ENCODE measurements at regions not wholly inside any gene's neighbourhood (a gene's known extent, or its start where the extent isn't known, plus 50 kb on each side); places are given as distances from the start of the nearest gene placed in this dataset.

DNA sequence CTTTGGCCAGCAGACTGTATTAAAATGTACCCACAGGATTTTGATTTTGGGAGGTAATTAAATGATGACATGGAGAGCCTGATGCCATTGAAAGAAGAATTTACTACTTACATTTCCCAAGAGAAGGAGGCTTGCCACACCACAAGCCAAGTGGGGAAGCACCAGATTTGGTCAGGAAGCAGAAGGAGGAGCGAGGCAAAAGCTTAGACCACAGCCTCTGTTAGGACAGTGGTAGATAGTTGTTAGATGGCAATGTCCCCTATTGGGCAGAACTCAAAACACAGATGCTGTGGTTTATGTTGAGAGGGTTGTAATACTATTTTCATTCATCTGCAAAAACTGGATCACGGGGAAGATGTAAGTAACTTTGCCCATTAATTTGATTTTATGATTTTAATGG, 709.4 kb downstream of the VRK1 start:
- Histone ChIP-seq H3K36me3 (ENCODE audit: low read depth) (no peaks in the 10 kb centered on the region), H4K20me1 (ENCODE audit: insufficient read depth) (no peaks in the 10 kb centered on the region), H3K4me3 (no peak overlapping the region), H2AFZ (no peak overlapping the region), H3K79me2 (ENCODE audit: insufficient read depth) (no peaks in the 10 kb centered on the region), H3K9me2 (ENCODE audit: insufficient read depth) (no peaks in the 10 kb centered on the region), H3K4me2 (ENCODE audit: unreplicated experiment) (no peak overlapping the region), H3K27me3 (replicated peaks; ENCODE audit: insufficient read depth) (no peaks in the 10 kb centered on the region), H3K27ac (no peak overlapping the region), H3K9ac (no peak overlapping the region), H3F3A (ENCODE audit: insufficient read depth) (no peaks in the 10 kb centered on the region), H3K4me1 (ENCODE audit: insufficient read depth) (no peaks in the 10 kb centered on the region), H3K9me3 (ENCODE audit: low read depth) (no peaks in the 10 kb centered on the region)
- 2 to 8% methylated on average over 2 of the region's 2 CpGs for WGBS, 2 experiments (ENCODE audit: low coverage in 1 of 2, low lambda C conversion rate in 2 of 2, missing lambda C conversion rate in 2 of 2)
- no peak for DNase-seq
- in situ Hi-C loops (cut with MboI): no loop called here
- TF ChIP-seq EZH2 (IDR thresholded peaks at IDR 0.05; ENCODE audit: insufficient read depth, poor library complexity, severe bottlenecking): no peak

DNA sequence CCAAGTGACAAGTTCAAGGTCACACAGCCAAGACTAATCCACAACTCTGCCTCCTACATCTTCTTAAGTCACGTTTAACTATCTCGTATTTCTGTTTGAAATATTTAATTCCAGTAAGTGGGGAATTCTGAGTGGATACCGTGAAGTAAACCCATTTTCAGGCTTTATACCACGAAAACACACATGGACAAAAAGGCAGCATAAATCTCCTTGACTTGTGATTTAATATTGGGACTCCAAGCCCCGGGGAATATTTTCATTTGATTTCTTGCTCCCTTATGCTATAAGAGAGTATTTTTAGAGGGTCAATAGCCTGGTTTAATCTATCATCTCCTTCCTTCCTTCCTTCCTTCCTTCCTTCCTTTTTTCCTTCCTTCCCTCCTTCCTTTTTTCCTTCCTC, 716.7 kb downstream of the VRK1 start:
- H3K4me3 ChIP-seq: no peak overlapping the region
- DNase-seq: no peak
- no peak overlapping the region for H3K9ac ChIP-seq
- H3K79me2 ChIP-seq (ENCODE audit: insufficient read depth): no peaks in the 10 kb centered on the region
- no peaks in the 10 kb centered on the region for H4K20me1 ChIP-seq (ENCODE audit: insufficient read depth)
- WGBS, 2 experiments (ENCODE audit: low coverage in 1 of 2, low lambda C conversion rate in 2 of 2, missing lambda C conversion rate in 2 of 2): 14 to 21% methylated on average over 5 of the region's 5 CpGs
- H3K9me2 ChIP-seq (ENCODE audit: insufficient read depth): no peaks in the 10 kb centered on the region
- TF ChIP-seq EZH2phosphoT487 (IDR thresholded peaks at IDR 0.05; ENCODE audit: insufficient read depth, low read depth) (no peak), EZH2 (IDR thresholded peaks at IDR 0.05; ENCODE audit: insufficient read depth, poor library complexity, severe bottlenecking) (no peak)
- H2AFZ ChIP-seq: no peak overlapping the region
- no peaks in the 10 kb centered on the region for H3F3A ChIP-seq (ENCODE audit: insufficient read depth)
- no peaks in the 10 kb centered on the region for H3K36me3 ChIP-seq (ENCODE audit: low read depth)
- no peak overlapping the region for H3K27ac ChIP-seq
- H3K27me3 ChIP-seq (replicated peaks; ENCODE audit: insufficient read depth): no peaks in the 10 kb centered on the region
- no peaks in the 10 kb centered on the region for H3K4me1 ChIP-seq (ENCODE audit: insufficient read depth)
- no peaks in the 10 kb centered on the region for H3K9me3 ChIP-seq (ENCODE audit: low read depth)
- no peak overlapping the region for H3K4me2 ChIP-seq (ENCODE audit: unreplicated experiment)
- in situ Hi-C loops (cut with MboI): no loop called here

- Histone ChIP-seq H3K4me2 (ENCODE audit: unreplicated experiment) (no peak overlapping the region), H3K9me2 (ENCODE audit: insufficient read depth) (no peaks in the 10 kb centered on the region), H3K27ac (no peak overlapping the region), H4K20me1 (ENCODE audit: insufficient read depth) (no peaks in the 10 kb centered on the region), H2AFZ (no peak overlapping the region), H3F3A (ENCODE audit: insufficient read depth) (no peaks in the 10 kb centered on the region), H3K9me3 (ENCODE audit: low read depth) (no peaks in the 10 kb centered on the region), H3K27me3 (replicated peaks; ENCODE audit: insufficient read depth) (no peaks in the 10 kb centered on the region), H3K4me1 (ENCODE audit: insufficient read depth) (no peaks in the 10 kb centered on the region), H3K36me3 (ENCODE audit: low read depth) (no peaks in the 10 kb centered on the region), H3K79me2 (ENCODE audit: insufficient read depth) (no peaks in the 10 kb centered on the region), H3K4me3 (no peak overlapping the region), H3K9ac (no peak overlapping the region)
- WGBS, 2 experiments (ENCODE audit: low coverage in 1 of 2, low lambda C conversion rate in 2 of 2, missing lambda C conversion rate in 2 of 2): 34 to 40% methylated on average over 5 of the region's 5 CpGs
- in situ Hi-C loops (cut with MboI): no loop called here
- TF ChIP-seq EZH2 (IDR thresholded peaks at IDR 0.05; ENCODE audit: insufficient read depth, poor library complexity, severe bottlenecking) (no peak), EZH2phosphoT487 (IDR thresholded peaks at IDR 0.05; ENCODE audit: insufficient read depth, low read depth) (no peak)
- DNase-seq: no peak
These were observed 720.5 kb downstream of the VRK1 start for GRCh38 chr14:97517566-97518234.

- Histone ChIP-seq H3F3A (ENCODE audit: insufficient read depth) (no peaks in the 10 kb centered on the region), H3K4me3 (no peak overlapping the region), H3K27ac (no peak overlapping the region), H2AFZ (no peak overlapping the region), H3K9me2 (ENCODE audit: insufficient read depth) (no peaks in the 10 kb centered on the region), H3K9me3 (ENCODE audit: low read depth) (no peaks in the 10 kb centered on the region), H3K27me3 (replicated peaks; ENCODE audit: insufficient read depth) (no peaks in the 10 kb centered on the region), H3K79me2 (ENCODE audit: insufficient read depth) (no peaks in the 10 kb centered on the region), H3K4me2 (ENCODE audit: unreplicated experiment) (no peak overlapping the region), H3K4me1 (ENCODE audit: insufficient read depth) (no peaks in the 10 kb centered on the region), H4K20me1 (ENCODE audit: insufficient read depth) (no peaks in the 10 kb centered on the region), H3K36me3 (ENCODE audit: low read depth) (no peaks in the 10 kb centered on the region), H3K9ac (no peak overlapping the region)
- TF ChIP-seq EZH2 (IDR thresholded peaks at IDR 0.05; ENCODE audit: insufficient read depth, poor library complexity, severe bottlenecking) (no peak), EZH2phosphoT487 (IDR thresholded peaks at IDR 0.05; ENCODE audit: insufficient read depth, low read depth) (no peak)
- WGBS, 2 experiments (ENCODE audit: low coverage in 1 of 2, low lambda C conversion rate in 2 of 2, missing lambda C conversion rate in 2 of 2): 3 to 7% methylated on average over 3 of the region's 3 CpGs
- no peak for DNase-seq
- in situ Hi-C loops (cut with MboI): no loop called here
These were observed 726.8 kb downstream of the VRK1 start for GRCh38 chr14:97523936-97524335.

All from GM23248 (cell line).